GM19035 (cell line): ENCODE measurements at regions not wholly inside any gene's neighbourhood (a gene's known extent, or its start where the extent isn't known, plus 50 kb on each side); places are given as distances from the start of the nearest gene placed in this dataset.

Source experiments
- ATAC-seq: cut with Tn5 transposase; IDR thresholded peaks from one replicate; pipeline ENCODE4 v1.9.1; 2021; ENCODE audit not compliant: unreplicated experiment

DNA sequence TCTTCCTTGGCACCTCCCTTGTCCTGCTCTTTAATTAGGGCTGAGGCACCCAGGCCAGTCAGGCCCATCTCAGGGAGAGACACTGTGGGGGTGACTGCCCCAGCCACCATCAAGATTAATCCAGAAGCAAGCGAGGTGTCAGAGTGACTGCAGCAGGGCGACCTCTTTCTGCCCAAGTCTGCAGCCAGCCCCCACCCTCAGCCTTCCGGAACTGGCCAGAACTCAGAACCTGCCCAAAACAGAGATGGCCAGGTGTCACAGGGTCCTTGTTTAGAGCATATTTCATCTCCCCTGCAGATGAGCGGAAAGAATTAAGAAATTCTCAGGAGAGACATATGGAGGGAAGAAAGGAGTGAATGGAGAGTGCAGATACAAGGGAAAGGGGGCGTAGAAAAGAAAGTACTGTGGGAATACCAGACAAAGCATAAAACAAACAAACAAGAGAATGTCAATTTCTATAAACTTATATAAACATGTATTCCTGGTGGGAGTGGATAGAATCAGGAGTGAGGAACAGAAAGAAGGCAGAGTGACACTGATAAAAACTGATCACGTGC, 188.8 kb upstream of the NRP1 start:
- ATAC-seq = no peak

DNA sequence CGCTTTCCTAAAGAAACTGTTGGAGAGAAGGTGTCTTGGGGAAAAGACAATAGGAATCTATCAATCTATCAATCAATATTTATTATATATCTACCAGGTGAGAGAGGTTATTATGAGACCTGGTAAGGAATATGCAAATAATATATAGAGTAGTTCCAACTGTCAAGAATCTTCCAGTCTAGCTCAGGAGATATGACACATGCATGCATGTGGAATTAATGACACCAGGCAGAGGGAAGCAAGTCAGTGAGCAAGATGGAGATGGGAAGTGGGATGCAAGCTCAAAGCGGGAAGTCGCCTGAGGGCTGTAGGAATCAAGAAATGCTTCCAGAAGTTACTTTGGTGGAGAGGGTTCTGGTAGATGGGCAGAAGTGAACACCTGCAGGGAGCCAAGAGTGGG, 187.4 kb upstream of the NRP1 start:
- ATAC-seq = no peak

DNA sequence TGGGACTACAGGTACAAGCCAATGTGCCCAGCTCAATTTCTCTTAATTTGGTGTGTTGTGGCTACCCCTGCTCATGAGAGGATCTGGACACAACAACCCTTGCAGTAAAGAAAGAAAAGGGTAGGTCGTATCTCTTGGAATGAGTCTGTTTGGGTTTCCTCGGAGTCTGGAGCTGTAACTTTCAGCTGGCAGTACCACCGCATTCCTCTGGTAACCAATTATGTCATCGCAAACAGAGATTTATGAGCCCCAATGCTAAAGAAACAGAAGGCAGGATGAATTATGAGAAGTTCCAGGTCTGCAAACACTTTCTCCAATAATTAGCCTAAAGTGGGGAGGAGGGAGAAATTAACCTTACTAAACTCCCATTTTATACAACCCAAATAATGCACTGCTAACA, 186.6 kb upstream of the NRP1 start:
- ATAC-seq = no peak

- no peak for ATAC-seq
Measured at GRCh38 chr10:33520223-33520622, 185.8 kb upstream of the NRP1 start.

- ATAC-seq = no peak
Measured at GRCh38 chr10:33519130-33519860, 184.8 kb upstream of the NRP1 start.

DNA sequence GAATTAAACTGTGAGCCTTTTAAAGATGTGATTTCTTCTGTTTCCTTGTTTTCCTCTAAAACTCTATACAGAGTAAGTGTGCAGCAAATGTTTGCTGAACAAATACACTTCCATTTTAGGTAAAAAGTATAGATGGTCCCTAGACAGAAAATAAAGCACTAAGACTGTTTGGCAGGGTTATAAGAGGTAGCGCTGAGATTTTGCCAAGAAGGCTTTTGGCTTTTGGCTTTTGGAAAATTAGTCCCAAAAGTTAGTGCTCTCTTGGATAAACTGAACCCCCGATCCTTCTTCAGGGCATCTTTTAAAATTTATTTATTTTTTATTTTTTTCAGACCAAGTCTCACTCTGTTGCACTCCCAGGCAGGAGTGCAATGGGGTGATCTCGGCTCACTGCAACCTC, 175.7 kb upstream of the NRP1 start:
- no peak for ATAC-seq

GRCh38 chr10:33509231-33509831, 174.9 kb upstream of the NRP1 start:
- peak; percentile 70 for ATAC-seq

DNA sequence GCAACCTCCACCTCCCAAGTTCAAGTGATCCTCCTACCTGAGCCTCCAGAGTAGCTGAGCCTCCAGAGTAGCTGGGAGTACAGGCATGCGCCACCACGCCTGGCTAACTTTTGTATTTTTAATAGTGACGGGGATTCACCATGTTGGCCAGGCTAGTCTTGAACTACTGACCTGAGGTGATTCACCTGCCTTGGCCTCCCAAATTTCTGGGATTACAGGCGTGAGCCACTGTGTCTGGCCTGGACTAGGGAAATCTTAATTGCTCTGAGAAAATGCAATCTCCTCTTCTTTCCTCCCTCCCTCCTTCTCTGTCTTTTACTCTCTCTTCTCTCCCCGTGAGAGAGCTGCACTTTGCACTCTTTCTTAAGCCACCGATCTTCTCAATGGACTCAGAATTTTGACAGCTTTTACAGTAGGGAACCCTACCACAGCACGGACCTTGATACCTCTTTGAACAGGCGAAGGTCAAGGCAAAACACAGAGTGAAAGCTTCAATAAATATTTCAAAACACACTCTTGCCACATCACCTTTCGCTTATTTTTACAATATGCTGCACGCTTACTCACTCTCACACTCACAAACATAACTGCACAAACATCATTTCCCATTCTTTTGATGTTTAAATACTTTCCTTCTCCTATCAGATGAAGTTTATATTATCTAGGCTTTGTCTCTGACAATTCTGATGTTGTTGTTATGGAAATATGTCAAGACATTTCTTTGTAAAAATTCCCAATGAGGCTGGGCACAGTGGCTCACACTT, 173.4 kb upstream of the NRP1 start:
- ATAC-seq = no peak

DNA sequence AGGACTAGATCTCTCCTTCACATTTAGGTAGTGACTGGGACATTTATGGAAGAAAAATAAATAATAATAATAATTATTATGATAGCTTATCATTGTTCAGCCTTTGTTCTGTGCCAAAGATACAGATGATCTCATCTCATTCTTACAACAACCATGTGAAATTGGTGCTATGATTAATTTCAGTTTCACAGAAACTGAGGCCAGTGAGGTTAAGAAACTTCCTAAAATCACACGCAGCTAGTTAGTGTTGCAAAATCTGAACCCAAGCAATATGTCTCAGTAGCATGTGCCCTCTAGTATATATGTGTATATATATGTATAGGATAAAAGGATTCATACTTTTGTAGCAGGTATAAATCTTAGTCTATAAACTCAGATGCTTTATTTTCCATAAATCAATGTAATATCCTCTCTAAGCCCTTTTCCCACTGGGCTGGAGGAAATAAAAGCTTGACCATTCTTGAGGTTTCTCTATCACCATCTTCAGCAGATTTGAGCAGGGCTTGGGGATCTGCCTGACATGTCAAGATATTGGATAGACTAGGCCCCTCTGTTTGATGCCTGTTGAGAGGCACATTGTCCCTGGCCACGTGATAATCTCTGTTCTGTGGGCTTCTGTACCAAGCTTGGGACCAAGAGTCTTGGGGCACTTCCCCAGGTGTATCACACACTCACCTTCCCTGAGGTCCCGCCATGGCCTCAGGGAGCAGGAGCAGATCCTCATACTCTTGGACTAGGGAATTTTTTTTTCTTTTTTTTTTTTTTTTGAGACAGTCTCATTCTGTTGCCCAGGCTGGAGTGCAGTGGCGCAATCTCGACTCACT, 172.6 kb upstream of the NRP1 start:
- peak; percentile 88 for ATAC-seq

GRCh38 chr10:33506391-33506790, 171.9 kb upstream of the NRP1 start:
- peak; percentile 5 for ATAC-seq

- no peak for ATAC-seq
Measured at GRCh38 chr10:33501161-33501560, 166.7 kb upstream of the NRP1 start.

- no peak for ATAC-seq
Measured at GRCh38 chr10:33498391-33498891, 164.0 kb upstream of the NRP1 start.

DNA sequence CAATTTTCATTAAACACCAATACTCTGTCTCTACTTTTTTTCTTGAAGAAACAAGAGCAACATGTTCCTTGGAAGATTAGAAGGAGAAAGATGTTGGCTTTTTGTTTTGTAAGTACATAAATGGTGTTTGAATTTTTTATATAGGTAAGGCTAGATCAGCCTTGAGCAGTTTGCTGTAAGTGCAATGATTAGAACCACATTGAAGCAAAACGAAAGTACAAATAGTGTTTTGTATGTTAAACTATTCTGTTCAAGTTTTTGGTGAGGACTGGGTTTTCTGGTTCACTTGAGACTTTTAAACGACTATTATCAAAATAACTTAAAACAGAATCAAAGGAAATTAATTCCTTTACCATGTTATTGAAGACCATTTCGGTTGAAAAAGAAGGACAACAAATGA, 162.9 kb upstream of the NRP1 start:
- ATAC-seq = no peak

GRCh38 chr10:33496096-33496495, 161.6 kb upstream of the NRP1 start:
- no peak for ATAC-seq

GRCh38 chr10:33494694-33495265, 160.3 kb upstream of the NRP1 start:
- ATAC-seq = no peak

DNA sequence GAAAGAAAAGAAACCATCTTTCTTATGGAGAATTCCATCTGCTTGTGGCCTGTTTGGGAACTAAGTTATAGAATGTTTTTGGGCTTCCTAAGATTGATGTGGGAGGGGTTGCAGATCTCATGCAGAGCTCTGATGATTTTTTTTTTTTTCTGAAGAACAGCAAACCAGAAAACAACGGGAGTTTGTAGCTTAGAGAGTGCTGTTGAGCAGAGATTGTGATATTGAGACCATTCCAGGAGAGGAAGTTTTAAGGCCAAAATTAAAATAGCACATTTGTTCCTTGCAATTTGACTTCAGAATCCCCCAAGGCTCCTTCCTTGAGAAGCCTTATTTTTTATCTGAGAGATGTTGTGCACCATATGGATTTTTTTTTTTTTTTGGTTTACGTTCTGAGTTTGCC, 159.5 kb upstream of the NRP1 start:
- no peak for ATAC-seq

GRCh38 chr10:33493497-33493896, 159.0 kb upstream of the NRP1 start:
- no peak for ATAC-seq

DNA sequence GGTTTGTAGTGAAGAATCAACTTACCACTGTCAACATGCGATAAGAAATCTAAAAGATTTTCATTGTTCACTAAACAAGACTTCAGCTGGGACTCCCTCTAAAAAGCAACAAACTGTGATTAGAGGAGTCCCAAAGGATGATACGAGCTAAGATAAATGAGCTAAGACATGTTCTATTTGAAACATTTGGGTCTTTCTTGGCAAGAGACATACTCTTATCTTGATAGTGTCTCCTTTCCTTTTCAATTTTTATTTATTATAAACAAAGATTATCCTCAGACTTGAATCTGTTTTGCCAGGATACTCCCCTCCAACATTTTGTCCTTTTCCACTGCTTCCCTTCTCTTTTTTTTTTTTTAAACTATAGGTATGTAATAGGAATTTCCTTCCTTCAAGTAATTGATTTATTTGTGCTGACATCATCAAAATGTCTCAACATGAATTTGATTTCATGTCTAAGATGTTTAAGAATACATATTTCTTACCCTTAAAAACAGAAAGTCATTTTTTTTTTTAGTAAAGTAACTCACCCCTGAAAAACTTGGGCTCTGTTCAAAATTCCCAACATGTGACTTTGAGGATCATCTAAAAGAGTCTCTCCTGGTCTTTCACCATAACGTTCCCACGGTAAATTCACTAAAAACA, 158.4 kb upstream of the NRP1 start:
- no peak for ATAC-seq

- no peak for ATAC-seq
Measured at GRCh38 chr10:33489501-33490176, 155.2 kb upstream of the NRP1 start.
